ENCODE measurements at regions not wholly inside any gene's neighbourhood (a gene's known extent, or its start where the extent isn't known, plus 50 kb on each side); places are given as distances from the start of the nearest gene placed in this dataset.

DNA sequence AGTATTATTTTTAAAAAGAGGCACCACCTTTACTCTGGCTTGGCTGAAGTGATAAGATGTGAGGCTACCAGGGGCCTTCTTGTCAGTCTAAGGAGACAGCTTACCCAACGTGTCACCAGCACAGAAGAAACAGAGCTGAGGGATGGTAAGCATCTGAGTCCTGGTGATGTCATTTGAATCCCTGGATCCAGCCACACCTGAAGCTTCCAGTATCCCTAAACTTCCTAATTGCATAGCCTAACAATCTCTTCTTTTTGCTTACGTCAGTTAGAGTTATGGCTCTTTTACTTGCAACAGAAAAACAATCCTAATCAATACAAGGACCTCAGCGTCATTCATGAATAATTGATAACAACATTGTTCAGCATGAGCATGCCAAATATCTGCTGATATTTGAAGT is 436.6 kb downstream of the SHISA9 start:
- Histone ChIP-seq H3K27me3 (ENCODE audit: low read length) (no peaks in the 10 kb centered on the region), H3K9ac (ENCODE audit: low read length) (no peak overlapping the region), H3F3A (ENCODE audit: low read length, unreplicated experiment) (no peaks in the 10 kb centered on the region), H3K4me1 (ENCODE audit: insufficient read depth, low read length) (no peaks in the 10 kb centered on the region), H3K4me2 (ENCODE audit: low read length) (no peak overlapping the region), H3K9me2 (replicated peaks; ENCODE audit: low read length) (no peaks in the 10 kb centered on the region), H3K36me3 (ENCODE audit: low read depth, low read length) (no peaks in the 10 kb centered on the region), H3K79me2 (ENCODE audit: low read length) (no peaks in the 10 kb centered on the region), H3K9me3 (ENCODE audit: low read length) (no peaks in the 10 kb centered on the region), H3K4me3 (ENCODE audit: low read length) (no peak overlapping the region), H3K27ac (ENCODE audit: low read length) (no peak overlapping the region), H4K20me1 (ENCODE audit: low read length) (no peaks in the 10 kb centered on the region), H2AFZ (ENCODE audit: low read length) (no peak overlapping the region)
- intact Hi-C loops (cut with micrococcal nuclease) = no loop called here
- ATAC-seq = no peak
- ChIA-PET CTCF (no interaction called here), POLR2A (ENCODE audit: unreplicated experiment) (no interaction called here)
- no peak for TF ChIP-seq EZH2phosphoT487 (IDR thresholded peaks at IDR 0.05; ENCODE audit: borderline replicate concordance, low read length)
- no peak for TF ChIP-seq EZH2 (IDR thresholded peaks at IDR 0.05; ENCODE audit: low read length, unreplicated experiment)
- TF ChIP-seq, protein P1, sequence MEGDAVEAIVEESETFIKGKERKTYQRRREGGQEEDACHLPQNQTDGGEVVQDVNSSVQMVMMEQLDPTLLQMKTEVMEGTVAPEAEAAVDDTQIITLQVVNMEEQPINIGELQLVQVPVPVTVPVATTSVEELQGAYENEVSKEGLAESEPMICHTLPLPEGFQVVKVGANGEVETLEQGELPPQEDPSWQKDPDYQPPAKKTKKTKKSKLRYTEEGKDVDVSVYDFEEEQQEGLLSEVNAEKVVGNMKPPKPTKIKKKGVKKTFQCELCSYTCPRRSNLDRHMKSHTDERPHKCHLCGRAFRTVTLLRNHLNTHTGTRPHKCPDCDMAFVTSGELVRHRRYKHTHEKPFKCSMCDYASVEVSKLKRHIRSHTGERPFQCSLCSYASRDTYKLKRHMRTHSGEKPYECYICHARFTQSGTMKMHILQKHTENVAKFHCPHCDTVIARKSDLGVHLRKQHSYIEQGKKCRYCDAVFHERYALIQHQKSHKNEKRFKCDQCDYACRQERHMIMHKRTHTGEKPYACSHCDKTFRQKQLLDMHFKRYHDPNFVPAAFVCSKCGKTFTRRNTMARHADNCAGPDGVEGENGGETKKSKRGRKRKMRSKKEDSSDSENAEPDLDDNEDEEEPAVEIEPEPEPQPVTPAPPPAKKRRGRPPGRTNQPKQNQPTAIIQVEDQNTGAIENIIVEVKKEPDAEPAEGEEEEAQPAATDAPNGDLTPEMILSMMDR (conservative IDR thresholded peaks at IDR 0.05; ENCODE audit: low read depth, low read length) = no peak
- DNase-seq = no peak
- BruUV-seq (replicated peaks) = no TSS peak

DNA sequence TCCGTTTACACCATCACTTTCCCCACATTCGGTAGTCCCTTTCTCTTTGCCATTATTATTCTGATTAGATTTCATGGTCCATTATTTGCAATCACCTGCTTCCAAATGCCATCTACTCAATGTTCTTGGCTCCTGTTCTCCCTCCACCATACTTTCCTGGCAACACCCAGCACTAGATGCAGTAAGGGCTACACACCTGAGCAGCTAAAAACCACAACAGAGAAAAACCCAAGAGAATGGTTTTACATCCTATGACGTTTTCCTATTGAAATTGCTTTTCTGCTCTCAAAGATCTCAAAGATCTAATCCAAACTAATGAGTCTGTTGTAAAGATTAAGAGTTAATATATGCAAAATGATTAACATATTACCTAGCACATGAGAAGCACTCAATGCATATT is 441.3 kb downstream of the SHISA9 start:
- Histone ChIP-seq H2AFZ (ENCODE audit: low read length) (no peak overlapping the region), H3K27ac (ENCODE audit: low read length) (no peak overlapping the region), H3K9me2 (replicated peaks; ENCODE audit: low read length) (no peaks in the 10 kb centered on the region), H3K27me3 (ENCODE audit: low read length) (no peaks in the 10 kb centered on the region), H3F3A (ENCODE audit: low read length, unreplicated experiment) (no peaks in the 10 kb centered on the region), H3K79me2 (ENCODE audit: low read length) (no peaks in the 10 kb centered on the region), H3K4me1 (ENCODE audit: insufficient read depth, low read length) (no peaks in the 10 kb centered on the region), H3K9ac (ENCODE audit: low read length) (no peak overlapping the region), H3K9me3 (ENCODE audit: low read length) (no peaks in the 10 kb centered on the region), H3K4me2 (ENCODE audit: low read length) (no peak overlapping the region), H3K4me3 (ENCODE audit: low read length) (no peak overlapping the region), H4K20me1 (ENCODE audit: low read length) (no peaks in the 10 kb centered on the region), H3K36me3 (ENCODE audit: low read depth, low read length) (no peaks in the 10 kb centered on the region)
- intact Hi-C loops (cut with micrococcal nuclease) = no loop called here
- TF ChIP-seq, protein P1 (conservative IDR thresholded peaks at IDR 0.05; ENCODE audit: low read depth, low read length) = no peak
- no peak for TF ChIP-seq EZH2 (IDR thresholded peaks at IDR 0.05; ENCODE audit: low read length, unreplicated experiment)
- TF ChIP-seq EZH2phosphoT487 (IDR thresholded peaks at IDR 0.05; ENCODE audit: borderline replicate concordance, low read length) = no peak
- BruUV-seq (replicated peaks) = no TSS peak
- ATAC-seq = no peak
- DNase-seq = no peak
- ChIA-PET POLR2A (ENCODE audit: unreplicated experiment) (no interaction called here), CTCF (no interaction called here)

DNA sequence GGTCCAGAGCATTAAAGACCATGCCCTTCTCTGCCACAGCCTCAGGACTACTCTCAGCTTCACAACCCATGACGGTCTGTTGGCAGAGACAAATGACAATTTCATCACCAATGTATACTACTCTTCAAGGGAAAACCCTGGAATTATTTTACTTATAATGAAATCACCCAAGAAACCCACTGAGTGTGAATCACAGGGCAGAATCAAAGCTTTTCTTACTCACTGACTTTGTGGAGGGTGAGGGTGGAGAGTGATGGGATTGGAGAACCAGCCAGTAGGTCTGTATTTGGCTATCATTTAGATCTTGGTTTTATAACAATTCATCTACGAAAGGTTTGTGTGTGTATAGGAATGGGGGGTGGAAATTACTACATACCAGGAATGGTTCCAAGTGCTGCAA is 442.6 kb downstream of the SHISA9 start:
- Histone ChIP-seq H2AFZ (ENCODE audit: low read length) (no peak overlapping the region), H3K9me2 (replicated peaks; ENCODE audit: low read length) (no peaks in the 10 kb centered on the region), H3K4me2 (ENCODE audit: low read length) (no peak overlapping the region), H3K4me1 (ENCODE audit: insufficient read depth, low read length) (no peaks in the 10 kb centered on the region), H3F3A (ENCODE audit: low read length, unreplicated experiment) (no peaks in the 10 kb centered on the region), H3K9me3 (ENCODE audit: low read length) (no peaks in the 10 kb centered on the region), H3K27ac (ENCODE audit: low read length) (no peak overlapping the region), H3K4me3 (ENCODE audit: low read length) (no peak overlapping the region), H3K79me2 (ENCODE audit: low read length) (no peaks in the 10 kb centered on the region), H3K36me3 (ENCODE audit: low read depth, low read length) (no peaks in the 10 kb centered on the region), H4K20me1 (ENCODE audit: low read length) (no peaks in the 10 kb centered on the region), H3K9ac (ENCODE audit: low read length) (no peak overlapping the region), H3K27me3 (ENCODE audit: low read length) (no peaks in the 10 kb centered on the region)
- no TSS peak for BruUV-seq (replicated peaks)
- POLR2A ChIA-PET (ENCODE audit: unreplicated experiment) = no interaction called here
- DNase-seq = no peak
- CTCF ChIA-PET = no interaction called here
- no peak for ATAC-seq
- intact Hi-C loops (cut with micrococcal nuclease) = no loop called here
- TF ChIP-seq, protein P1 (conservative IDR thresholded peaks at IDR 0.05; ENCODE audit: low read depth, low read length) = no peak
- TF ChIP-seq EZH2 (IDR thresholded peaks at IDR 0.05; ENCODE audit: low read length, unreplicated experiment) (no peak), EZH2phosphoT487 (IDR thresholded peaks at IDR 0.05; ENCODE audit: borderline replicate concordance, low read length) (no peak)

All from PC-3 (cell line).